NT2/D1 (cell line): ENCODE measurements at regions not wholly inside any gene's neighbourhood (a gene's known extent, or its start where the extent isn't known, plus 50 kb on each side); places are given as distances from the start of the nearest gene placed in this dataset.

ENCODE experiments used
- SUZ12 ChIP-seq: IDR thresholded peaks from 2 replicates; pipeline ENCODE4 v1.6.1; 2011; ENCODE audit not compliant: insufficient read length, insufficient read depth; ENCODE audit errors: extremely low read depth
- YY1 ChIP-seq: IDR thresholded peaks from 2 replicates; pipeline ENCODE4 v1.6.1; 2011; ENCODE audit not compliant: insufficient read length, insufficient read depth
- ZNF274 ChIP-seq: IDR thresholded peaks from 2 replicates; pipeline ENCODE4 v1.6.1; 2011; ENCODE audit warnings: mild to moderate bottlenecking, low read depth, low read length

- TF ChIP-seq SUZ12: no peak
- no peak for TF ChIP-seq YY1
- no peak for TF ChIP-seq ZNF274
Observed at GRCh38 chr1:177597393-177597792, 372.5 kb downstream of the SEC16B start.
